ENCODE measurements at regions not wholly inside any gene's neighbourhood (a gene's known extent, or its start where the extent isn't known, plus 50 kb on each side); places are given as distances from the start of the nearest gene placed in this dataset.

GRCh38 chr6:22621701-22622100, 52.3 kb downstream of the HDGFL1 start:
- DNase-seq = no peak

- no peak for DNase-seq
Observed at GRCh38 chr6:22622351-22622750, 53.0 kb downstream of the HDGFL1 start.

GRCh38 chr6:22622813-22623212, 53.4 kb downstream of the HDGFL1 start:
- DNase-seq = no peak

GRCh38 chr6:22627644-22628043, 58.3 kb downstream of the HDGFL1 start:
- no peak for DNase-seq

- no peak for DNase-seq
Observed at GRCh38 chr6:22631091-22631490, 61.7 kb downstream of the HDGFL1 start.

- DNase-seq = no peak
Observed at GRCh38 chr6:22632581-22633145, 63.3 kb downstream of the HDGFL1 start.

GRCh38 chr6:22636452-22636851, 67.1 kb downstream of the HDGFL1 start:
- no peak for DNase-seq

- DNase-seq = no peak
Observed at GRCh38 chr6:22637782-22638181, 68.4 kb downstream of the HDGFL1 start.

- DNase-seq = no peak
Observed at GRCh38 chr6:22638320-22638719, 69.0 kb downstream of the HDGFL1 start.

- DNase-seq = no peak
Observed at GRCh38 chr6:22642254-22642653, 72.9 kb downstream of the HDGFL1 start.

GRCh38 chr6:22643780-22644179, 74.4 kb downstream of the HDGFL1 start:
- DNase-seq = no peak

- no peak for DNase-seq
Observed at GRCh38 chr6:22647719-22648118, 78.4 kb downstream of the HDGFL1 start.

- DNase-seq = no peak
Observed at GRCh38 chr6:22651731-22652130, 82.4 kb downstream of the HDGFL1 start.

- no peak for DNase-seq
Observed at GRCh38 chr6:22653980-22654610, 84.7 kb downstream of the HDGFL1 start.

GRCh38 chr6:22656706-22657351, 87.5 kb downstream of the HDGFL1 start:
- DNase-seq = no peak

- no peak for DNase-seq
Observed at GRCh38 chr6:22657352-22657980, 88.1 kb downstream of the HDGFL1 start.

GRCh38 chr6:22658183-22658582, 88.8 kb downstream of the HDGFL1 start:
- no peak for DNase-seq

GRCh38 chr6:22658934-22659333, 89.6 kb downstream of the HDGFL1 start:
- DNase-seq = no peak

- DNase-seq = no peak
Observed at GRCh38 chr6:22664968-22665367, 95.6 kb downstream of the HDGFL1 start.

- DNase-seq = no peak
Observed at GRCh38 chr6:22666021-22666420, 96.7 kb downstream of the HDGFL1 start.

- DNase-seq = no peak
Observed at GRCh38 chr6:22666586-22666985, 97.2 kb downstream of the HDGFL1 start.

GRCh38 chr6:22667855-22668254, 98.5 kb downstream of the HDGFL1 start:
- DNase-seq = no peak

GRCh38 chr6:22668307-22668706, 98.9 kb downstream of the HDGFL1 start:
- DNase-seq = no peak

- no peak for DNase-seq
Observed at GRCh38 chr6:22668717-22669116, 99.4 kb downstream of the HDGFL1 start.
